NCI-H82 treated with DMSO at 0.1 percent for 48 hours (cell line): ENCODE measurements at regions not wholly inside any gene's neighbourhood (a gene's known extent, or its start where the extent isn't known, plus 50 kb on each side); places are given as distances from the start of the nearest gene placed in this dataset.

Experiments used
- DNase-seq: peaks from one replicate; lab custom pipeline; 2025; ENCODE audit not compliant: unreplicated experiment; lab: John Stamatoyannopoulos, UW

DNA sequence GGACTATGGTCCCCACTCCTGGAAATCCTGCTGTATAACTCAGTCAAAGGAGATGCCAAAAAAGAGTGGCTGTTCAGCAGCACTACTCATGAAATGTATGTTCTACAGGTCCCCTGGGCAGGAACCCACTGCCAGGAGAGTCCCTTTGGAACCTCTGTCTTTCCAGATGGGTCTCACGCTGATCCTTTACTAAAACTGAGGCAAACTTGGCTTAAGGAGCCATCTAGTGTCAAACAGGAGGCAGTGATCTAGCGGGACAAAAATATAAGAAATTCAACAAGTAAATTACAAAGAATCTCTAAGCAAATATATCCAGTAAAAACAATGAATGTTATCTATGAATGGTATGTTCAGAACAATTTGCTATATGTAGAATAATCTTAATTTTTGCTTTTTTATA, 80.5 kb upstream of the PRMT6 start:
- DNase-seq, result no peak

DNA sequence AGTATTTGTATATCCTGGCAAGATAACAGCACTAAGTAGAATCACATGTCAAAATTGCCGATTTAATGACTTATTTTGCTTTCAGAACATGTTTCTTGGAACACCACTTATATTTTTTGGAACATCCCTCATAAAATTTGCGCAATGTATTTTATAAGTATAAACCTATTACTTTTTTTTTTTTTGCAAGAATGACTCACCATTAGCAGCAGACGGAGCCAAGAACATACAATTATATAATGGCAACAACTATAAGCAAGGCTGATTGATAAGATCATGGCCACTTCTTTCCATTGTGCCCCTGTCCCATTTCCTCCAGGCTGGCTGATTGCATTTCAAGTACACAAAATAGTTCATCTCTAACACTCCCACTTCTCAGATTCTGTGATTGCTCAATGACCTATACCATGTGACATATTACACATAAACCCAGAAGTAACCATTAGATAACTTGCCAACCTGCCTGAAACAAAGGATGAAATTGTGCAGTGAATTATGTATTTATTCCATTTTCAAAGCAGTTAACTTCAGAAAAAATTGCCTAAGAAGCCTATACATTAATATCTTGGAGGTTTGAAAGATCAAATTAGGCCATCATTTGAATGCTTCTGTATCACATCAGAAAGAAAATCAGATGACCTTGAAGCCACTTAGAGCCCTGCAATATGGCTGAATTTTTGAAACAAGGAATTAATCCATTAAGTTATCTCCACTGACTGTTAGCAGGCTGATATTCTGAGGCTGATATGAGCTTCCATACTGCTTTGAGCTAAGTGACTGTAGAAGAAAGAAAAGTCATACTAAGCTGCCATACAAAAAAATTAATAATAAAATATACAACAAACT, 77.8 kb upstream of the PRMT6 start:
- no peak for DNase-seq

GRCh38 chr1:106979371-106979770, 77.1 kb upstream of the PRMT6 start:
- DNase-seq, result no peak

GRCh38 chr1:106980121-106980520, 76.4 kb upstream of the PRMT6 start:
- DNase-seq, result no peak

- no peak for DNase-seq
Observed at GRCh38 chr1:106984801-106985200, 71.7 kb upstream of the PRMT6 start.

GRCh38 chr1:106986603-106987002, 69.9 kb upstream of the PRMT6 start:
- no peak for DNase-seq

- no peak for DNase-seq
Observed at GRCh38 chr1:106995970-106996369, 60.5 kb upstream of the PRMT6 start.

DNA sequence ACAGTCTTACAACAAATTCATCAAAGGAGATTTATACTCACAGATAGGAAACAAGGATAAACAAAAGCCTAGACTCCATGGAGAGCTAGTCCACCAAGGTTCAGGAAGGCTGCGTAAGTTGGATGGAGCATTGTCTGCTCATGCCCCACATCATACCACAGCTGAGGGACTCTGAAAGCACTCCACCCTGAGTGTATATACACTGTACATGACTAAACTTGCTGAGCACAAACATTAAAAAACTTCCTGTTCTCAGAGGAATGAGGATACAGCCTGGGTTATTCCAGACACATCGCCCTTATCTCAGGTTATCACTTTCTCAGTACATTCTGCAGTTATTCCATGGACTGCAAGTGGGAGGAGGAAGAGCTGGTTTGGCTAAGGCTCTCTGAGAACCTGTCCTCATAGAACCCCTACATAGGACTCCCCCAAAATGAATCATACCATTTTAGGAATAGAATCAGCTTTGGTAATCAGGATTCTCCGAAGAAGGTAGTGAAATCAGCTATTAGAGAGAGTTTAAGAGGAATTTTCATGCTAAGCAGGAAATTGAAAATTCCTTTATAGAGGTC, 58.0 kb upstream of the PRMT6 start:
- no peak for DNase-seq

GRCh38 chr1:107000902-107001301, 55.6 kb upstream of the PRMT6 start:
- DNase-seq, result no peak

DNA sequence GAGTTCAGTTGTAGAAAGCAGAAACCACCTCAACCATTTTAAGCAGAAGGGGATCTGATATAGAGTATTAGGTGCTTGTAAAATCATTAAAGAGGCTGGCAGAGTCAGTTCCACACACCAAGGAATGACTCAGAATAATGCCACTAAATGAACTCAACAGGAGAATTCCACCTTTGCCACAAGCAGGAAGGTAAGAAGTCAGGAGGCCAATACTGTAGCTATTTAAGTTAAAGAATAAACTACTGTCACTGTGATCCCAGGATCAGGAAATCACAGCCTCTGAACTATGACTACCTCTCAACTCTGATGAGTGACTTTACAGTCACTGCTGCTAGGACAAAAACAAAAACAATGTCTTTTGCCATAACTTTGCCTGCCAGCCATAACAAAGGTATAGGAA, 52.5 kb upstream of the PRMT6 start:
- no peak for DNase-seq

DNA sequence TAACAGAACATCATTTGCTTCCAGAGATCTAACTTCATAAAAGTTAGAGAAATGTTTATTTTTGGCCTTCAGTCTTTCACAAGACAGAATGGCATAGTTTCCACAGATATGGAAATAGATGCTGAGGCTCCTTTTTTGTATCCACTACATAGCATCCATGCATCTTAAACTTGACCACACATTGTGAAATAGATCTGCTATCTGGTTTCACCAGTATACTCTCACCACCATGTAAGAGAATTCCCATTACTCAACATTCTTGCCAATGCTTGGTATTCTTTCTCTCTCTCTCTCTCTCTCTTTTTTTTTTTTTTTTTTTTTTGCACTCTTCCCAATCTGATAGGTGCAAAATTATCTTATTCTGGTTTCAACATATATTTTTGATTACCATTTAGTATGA, 52.1 kb upstream of the PRMT6 start:
- no peak for DNase-seq
